Neural progenitor cell (in vitro differentiated cells): ENCODE measurements at regions not wholly inside any gene's neighbourhood (a gene's known extent, or its start where the extent isn't known, plus 50 kb on each side); places are given as distances from the start of the nearest gene placed in this dataset.

Source experiments
- CTCF ChIP-seq: fragments of 200-600 bp; sonication (generic); IDR thresholded peaks from 2 replicates; pipeline ENCODE4 v1.5.1; 2017; ENCODE audit warnings: antibody characterized with exemption, mild to moderate bottlenecking
- EZH2 ChIP-seq: fragments of 200-600 bp; sonication (generic); IDR thresholded peaks from 2 replicates; pipeline ENCODE4 v1.6.1; 2017; ENCODE audit warnings: antibody characterized with exemption, mild to moderate bottlenecking, moderate library complexity
- EZH2phosphoT487 ChIP-seq: fragments of 200-600 bp; sonication (generic); IDR thresholded peaks from 2 replicates; pipeline ENCODE4 v1.6.1; 2017; ENCODE audit warnings: antibody characterized with exemption

GRCh38 chr14:104321802-104322130 is 183.4 kb downstream of the KIF26A start:
- TF ChIP-seq CTCF (no peak), EZH2phosphoT487 (no peak), EZH2 (no peak)
